Panc1 (cell line): ENCODE measurements at regions not wholly inside any gene's neighbourhood (a gene's known extent, or its start where the extent isn't known, plus 50 kb on each side); places are given as distances from the start of the nearest gene placed in this dataset.

Experiments
- ATAC-seq: fragments of 200-7000 bp; cut with Tn5 transposase; 2 replicates; pipeline ENCODE4 v1.9.1; 2020; ENCODE audit warnings: mild to moderate bottlenecking, moderate library complexity
- BruUV-seq: library from RNA; stranded (reverse); fragments of 400-500 nt; replicated peaks from 2 replicates; lab custom pipeline; 2021; lab: Mats Ljungman, UMichigan
- CTCF ChIA-PET: fragments of 300-600 bp; sonication (Branson Sonifier 250); formaldehyde crosslinking; loops from one replicate; lab custom pipeline; 2022; ENCODE audit warnings: antibody characterized with exemption; lab: Charles Lee
- POLR2A ChIA-PET: fragments of 300-600 bp; sonication (Branson Sonifier 250); formaldehyde crosslinking; loops from one replicate; lab custom pipeline; 2022; ENCODE audit warnings: antibody characterized with exemption; lab: Charles Lee
- DNase-seq: peaks from one replicate; pipeline ENCODE4 v3.0.0-alpha.2; 2010; ENCODE audit warnings: low read depth, low spot score
- H3K27ac ChIP-seq: 2 replicates; pipeline ENCODE4 v1.5.1; 2011; ENCODE audit warnings: mild to moderate bottlenecking, low read length, inconsistent platforms
- H3K27me3 ChIP-seq: fragments of 200-500 bp; sonication (Bioruptor generic); 2 replicates; pipeline ENCODE4 v1.6.0; 2014; ENCODE audit warnings: low read length, inconsistent platforms; ENCODE audit not compliant: control insufficient read depth, insufficient read depth
- H3K36me3 ChIP-seq: fragments of 200-500 bp; sonication (Bioruptor generic); 2 replicates; pipeline ENCODE4 v1.5.1; 2014; ENCODE audit warnings: inconsistent platforms, mild to moderate bottlenecking, low read length, moderate library complexity; ENCODE audit not compliant: control insufficient read depth, insufficient read depth
- H3K4me1 ChIP-seq: 2 replicates; pipeline ENCODE4 v1.5.1; 2011; ENCODE audit warnings: inconsistent platforms, mild to moderate bottlenecking, low read length, moderate library complexity; ENCODE audit not compliant: control insufficient read depth, insufficient read depth
- H3K4me3 ChIP-seq, 2 experiments: 2 replicates each; pipeline ENCODE4 v1.5.1; 2011 to 2012; ENCODE audit warnings: low read depth in 2 of 2, low read length in 2 of 2, mild to moderate bottlenecking in 2 of 2, inconsistent platforms in 1 of 2, moderate library complexity in 1 of 2
- H3K9me3 ChIP-seq: fragments of 200-500 bp; sonication (Bioruptor generic); 2 replicates; pipeline ENCODE4 v1.5.1; 2014; ENCODE audit warnings: low read depth, mild to moderate bottlenecking, inconsistent platforms, low read length, moderate library complexity; ENCODE audit not compliant: control insufficient read depth, insufficient read depth
- POLR2AphosphoS5 ChIP-seq: IDR thresholded peaks from 2 replicates; pipeline ENCODE4 v1.6.1; 2012; ENCODE audit warnings: mild to moderate bottlenecking, low read depth, low read length, moderate library complexity
- SIN3A ChIP-seq: IDR thresholded peaks from 2 replicates; pipeline ENCODE4 v1.6.1; 2012; ENCODE audit warnings: low read depth, mild to moderate bottlenecking, low read length, moderate library complexity, borderline replicate concordance; ENCODE audit not compliant: insufficient read depth
- TCF7L2 ChIP-seq: IDR thresholded peaks from 2 replicates; pipeline ENCODE4 v1.6.1; 2011; ENCODE audit warnings: mild to moderate bottlenecking, low read depth, low read length, inconsistent platforms
- in situ Hi-C: cut with HindIII; loops from 2 replicates; pipeline ENCODE4 v1.10.0; 2016; ENCODE audit warnings: low sequenced_read_pairs, low pct_unique_long_range_greater_than_20kb
- intact Hi-C: fragments of 100-400 bp; cut with micrococcal nuclease; formaldehyde crosslinking; loops from one replicate; pipeline ENCODE4 v1.10.0; 2022; ENCODE audit not compliant: unreplicated experiment
- TF ChIP-seq, protein P1 (sequence below): fragments of 450-650 bp; IDR thresholded peaks from 2 replicates; pipeline ENCODE4 v1.5.1; 2017; ENCODE audit warnings: mild to moderate bottlenecking
- TF ChIP-seq, protein P2 (sequence below), 2 experiments: IDR thresholded peaks; 2 replicates each; pipeline ENCODE4 v1.6.1; 2011 to 2012; ENCODE audit warnings: low read depth in 2 of 2, control low read depth in 1 of 2, low read length in 1 of 2, mild to moderate bottlenecking in 1 of 2, moderate library complexity in 1 of 2; ENCODE audit not compliant: insufficient read depth in 1 of 2

DNA sequence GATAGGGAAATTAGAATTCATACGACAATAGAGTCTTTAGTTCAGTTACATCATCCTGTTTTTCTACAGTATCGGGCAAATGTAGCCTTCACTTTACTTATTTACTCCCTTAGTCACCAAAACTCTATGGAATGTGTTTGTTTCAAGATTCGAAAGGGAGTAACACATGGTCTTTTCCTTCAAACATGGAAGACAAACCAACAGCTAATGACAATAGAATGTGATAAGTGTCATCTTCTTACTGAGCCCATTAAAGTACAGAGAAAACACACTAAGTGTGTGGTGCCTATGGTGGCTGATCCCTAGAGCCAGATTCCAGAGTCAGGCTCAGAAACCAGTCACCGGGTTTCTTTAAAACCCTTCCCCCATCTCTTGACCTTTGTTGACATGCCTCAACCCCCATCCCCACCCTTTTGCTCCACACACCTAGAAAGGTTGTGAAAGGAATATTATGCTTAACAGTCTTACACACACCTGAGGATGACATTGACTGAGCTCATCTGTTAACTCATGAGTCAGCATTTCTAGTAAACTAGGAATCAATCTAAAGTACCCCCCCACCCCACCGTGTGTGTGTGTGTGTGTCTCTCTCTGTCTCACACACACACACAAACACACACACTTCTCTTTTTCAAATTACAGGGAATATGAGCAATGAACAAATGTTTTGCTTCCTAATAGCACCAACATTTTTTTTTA lies 549.6 kb upstream of the CCDC54 start:
- no TSS peak for BruUV-seq
- in situ Hi-C loops (no loop called here), intact Hi-C loops (no loop called here)
- Histone ChIP-seq H3K4me1 (no peaks in the 10 kb centered on the region), H3K4me3 (no peak overlapping the region), H3K27me3 (no peaks in the 10 kb centered on the region), H3K27ac (no peak overlapping the region), H3K36me3 (no peaks in the 10 kb centered on the region), H3K9me3 (peaks cover 3% of the 10 kb centered on the region)
- no peak for ATAC-seq
- TF ChIP-seq, protein P1, sequence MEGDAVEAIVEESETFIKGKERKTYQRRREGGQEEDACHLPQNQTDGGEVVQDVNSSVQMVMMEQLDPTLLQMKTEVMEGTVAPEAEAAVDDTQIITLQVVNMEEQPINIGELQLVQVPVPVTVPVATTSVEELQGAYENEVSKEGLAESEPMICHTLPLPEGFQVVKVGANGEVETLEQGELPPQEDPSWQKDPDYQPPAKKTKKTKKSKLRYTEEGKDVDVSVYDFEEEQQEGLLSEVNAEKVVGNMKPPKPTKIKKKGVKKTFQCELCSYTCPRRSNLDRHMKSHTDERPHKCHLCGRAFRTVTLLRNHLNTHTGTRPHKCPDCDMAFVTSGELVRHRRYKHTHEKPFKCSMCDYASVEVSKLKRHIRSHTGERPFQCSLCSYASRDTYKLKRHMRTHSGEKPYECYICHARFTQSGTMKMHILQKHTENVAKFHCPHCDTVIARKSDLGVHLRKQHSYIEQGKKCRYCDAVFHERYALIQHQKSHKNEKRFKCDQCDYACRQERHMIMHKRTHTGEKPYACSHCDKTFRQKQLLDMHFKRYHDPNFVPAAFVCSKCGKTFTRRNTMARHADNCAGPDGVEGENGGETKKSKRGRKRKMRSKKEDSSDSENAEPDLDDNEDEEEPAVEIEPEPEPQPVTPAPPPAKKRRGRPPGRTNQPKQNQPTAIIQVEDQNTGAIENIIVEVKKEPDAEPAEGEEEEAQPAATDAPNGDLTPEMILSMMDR = no peak
- TF ChIP-seq SIN3A (no peak), POLR2AphosphoS5 (no peak), TCF7L2 (no peak)
- TF ChIP-seq, protein P2, sequence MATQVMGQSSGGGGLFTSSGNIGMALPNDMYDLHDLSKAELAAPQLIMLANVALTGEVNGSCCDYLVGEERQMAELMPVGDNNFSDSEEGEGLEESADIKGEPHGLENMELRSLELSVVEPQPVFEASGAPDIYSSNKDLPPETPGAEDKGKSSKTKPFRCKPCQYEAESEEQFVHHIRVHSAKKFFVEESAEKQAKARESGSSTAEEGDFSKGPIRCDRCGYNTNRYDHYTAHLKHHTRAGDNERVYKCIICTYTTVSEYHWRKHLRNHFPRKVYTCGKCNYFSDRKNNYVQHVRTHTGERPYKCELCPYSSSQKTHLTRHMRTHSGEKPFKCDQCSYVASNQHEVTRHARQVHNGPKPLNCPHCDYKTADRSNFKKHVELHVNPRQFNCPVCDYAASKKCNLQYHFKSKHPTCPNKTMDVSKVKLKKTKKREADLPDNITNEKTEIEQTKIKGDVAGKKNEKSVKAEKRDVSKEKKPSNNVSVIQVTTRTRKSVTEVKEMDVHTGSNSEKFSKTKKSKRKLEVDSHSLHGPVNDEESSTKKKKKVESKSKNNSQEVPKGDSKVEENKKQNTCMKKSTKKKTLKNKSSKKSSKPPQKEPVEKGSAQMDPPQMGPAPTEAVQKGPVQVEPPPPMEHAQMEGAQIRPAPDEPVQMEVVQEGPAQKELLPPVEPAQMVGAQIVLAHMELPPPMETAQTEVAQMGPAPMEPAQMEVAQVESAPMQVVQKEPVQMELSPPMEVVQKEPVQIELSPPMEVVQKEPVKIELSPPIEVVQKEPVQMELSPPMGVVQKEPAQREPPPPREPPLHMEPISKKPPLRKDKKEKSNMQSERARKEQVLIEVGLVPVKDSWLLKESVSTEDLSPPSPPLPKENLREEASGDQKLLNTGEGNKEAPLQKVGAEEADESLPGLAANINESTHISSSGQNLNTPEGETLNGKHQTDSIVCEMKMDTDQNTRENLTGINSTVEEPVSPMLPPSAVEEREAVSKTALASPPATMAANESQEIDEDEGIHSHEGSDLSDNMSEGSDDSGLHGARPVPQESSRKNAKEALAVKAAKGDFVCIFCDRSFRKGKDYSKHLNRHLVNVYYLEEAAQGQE (IDR thresholded peaks at IDR 0.05; ENCODE audit: insufficient read depth in 1 of 2, low read depth in 2 of 2, low read length in 1 of 2) = no peak
- POLR2A ChIA-PET = no interaction called here
- no peak for DNase-seq
- CTCF ChIA-PET = no interaction called here

DNA sequence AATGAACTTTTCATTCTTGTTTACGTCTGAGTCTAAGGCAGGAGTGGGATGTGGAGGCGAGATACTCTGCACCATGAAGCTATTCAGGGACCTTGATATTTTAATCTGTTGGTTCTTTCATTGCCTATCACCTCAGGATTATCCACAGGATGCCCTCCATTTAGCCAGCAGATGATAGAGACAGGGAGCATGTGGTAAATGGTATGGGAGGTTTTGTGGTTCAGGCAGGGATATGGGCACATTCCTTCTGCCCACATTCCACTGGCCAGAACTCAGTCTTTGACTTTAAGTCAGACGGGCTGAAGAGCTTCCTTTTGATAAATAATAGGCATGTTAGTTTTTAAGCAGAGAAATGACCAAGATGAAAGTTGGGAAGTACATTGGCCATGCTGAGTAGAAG lies 548.0 kb upstream of the CCDC54 start:
- TF ChIP-seq, protein P1 = no peak
- TF ChIP-seq SIN3A = no peak
- CTCF ChIA-PET = no interaction called here
- H3K36me3 ChIP-seq = no peaks in the 10 kb centered on the region
- no peak overlapping the region for H3K4me3 ChIP-seq
- BruUV-seq = no TSS peak
- in situ Hi-C loops (no loop called here), intact Hi-C loops (no loop called here)
- no peak overlapping the region for H3K27ac ChIP-seq
- POLR2A ChIA-PET = interaction anchor here (0.7 kb wide), 1 partner anchor 25 kb away, joined by 3 read pairs; no protein-coding TSS in a partner anchor
- DNase-seq = no peak
- peaks cover 6% of the 10 kb centered on the region for H3K9me3 ChIP-seq
- H3K27me3 ChIP-seq = no peaks in the 10 kb centered on the region
- H3K4me1 ChIP-seq = no peaks in the 10 kb centered on the region
- no peak for ATAC-seq
